ENCODE measurements at regions not wholly inside any gene's neighbourhood (a gene's known extent, or its start where the extent isn't known, plus 50 kb on each side); places are given as distances from the start of the nearest gene placed in this dataset.

GRCh38 chrX:121902463-121902862, 855.1 kb downstream of the GLUD2 start:
- DNase-seq = no peak
- no peak overlapping the region for H3K27ac Mint-ChIP-seq (ENCODE audit: unreplicated experiment)
- no TSS peak for BruUV-seq (replicated peaks)
- CTCF ChIA-PET = no interaction called here
- no peaks in the 10 kb centered on the region for H3K36me3 Mint-ChIP-seq (ENCODE audit: insufficient read depth, unreplicated experiment)
- no peak overlapping the region for H3K4me3 Mint-ChIP-seq (ENCODE audit: low read depth, unreplicated experiment)
- no peaks in the 10 kb centered on the region for H3K4me1 Mint-ChIP-seq (ENCODE audit: low read depth, unreplicated experiment)
- H3K9me3 Mint-ChIP-seq (ENCODE audit: low read depth, unreplicated experiment) = no peaks in the 10 kb centered on the region
- H3K27me3 Mint-ChIP-seq (ENCODE audit: unreplicated experiment) = no peaks in the 10 kb centered on the region
- intact Hi-C loops (cut with micrococcal nuclease; ENCODE audit: unreplicated experiment) = no loop called here
- no peak for TF ChIP-seq CTCF (IDR thresholded peaks at IDR 0.05; ENCODE audit: unreplicated experiment)

GRCh38 chrX:121903961-121904360, 856.6 kb downstream of the GLUD2 start:
- H3K4me1 Mint-ChIP-seq (ENCODE audit: low read depth, unreplicated experiment) = no peaks in the 10 kb centered on the region

GRCh38 chrX:121921258-121921657, 873.8 kb downstream of the GLUD2 start:
- H3K27ac Mint-ChIP-seq (ENCODE audit: unreplicated experiment) = no peak overlapping the region
- intact Hi-C loops (cut with micrococcal nuclease; ENCODE audit: unreplicated experiment) = no loop called here
- peaks cover 3% of the 10 kb centered on the region for H3K9me3 Mint-ChIP-seq (ENCODE audit: low read depth, unreplicated experiment)

More at GRCh38 chrX:121903961-121904360, 856.6 kb downstream of the GLUD2 start:
- H3K27me3 Mint-ChIP-seq (ENCODE audit: unreplicated experiment) = no peaks in the 10 kb centered on the region
- intact Hi-C loops (cut with micrococcal nuclease; ENCODE audit: unreplicated experiment) = no loop called here
- BruUV-seq (replicated peaks) = no TSS peak
- TF ChIP-seq CTCF (IDR thresholded peaks at IDR 0.05; ENCODE audit: unreplicated experiment) = no peak
- no peaks in the 10 kb centered on the region for H3K9me3 Mint-ChIP-seq (ENCODE audit: low read depth, unreplicated experiment)
- no peak for DNase-seq
- H3K4me3 Mint-ChIP-seq (ENCODE audit: low read depth, unreplicated experiment) = no peak overlapping the region
- no peak overlapping the region for H3K27ac Mint-ChIP-seq (ENCODE audit: unreplicated experiment)
- CTCF ChIA-PET = no interaction called here
- no peaks in the 10 kb centered on the region for H3K36me3 Mint-ChIP-seq (ENCODE audit: insufficient read depth, unreplicated experiment)

GRCh38 chrX:121931567-121931966, 884.2 kb downstream of the GLUD2 start:
- H3K36me3 Mint-ChIP-seq (ENCODE audit: insufficient read depth, unreplicated experiment) = no peaks in the 10 kb centered on the region
- no peak for TF ChIP-seq CTCF (IDR thresholded peaks at IDR 0.05; ENCODE audit: unreplicated experiment)
- no peak for DNase-seq
- peaks cover 2% of the 10 kb centered on the region for H3K9me3 Mint-ChIP-seq (ENCODE audit: low read depth, unreplicated experiment)
- H3K27me3 Mint-ChIP-seq (ENCODE audit: unreplicated experiment) = no peaks in the 10 kb centered on the region
- H3K27ac Mint-ChIP-seq (ENCODE audit: unreplicated experiment) = no peak overlapping the region
- intact Hi-C loops (cut with micrococcal nuclease; ENCODE audit: unreplicated experiment) = no loop called here
- BruUV-seq (replicated peaks) = no TSS peak
- H3K4me1 Mint-ChIP-seq (ENCODE audit: low read depth, unreplicated experiment) = no peaks in the 10 kb centered on the region
- CTCF ChIA-PET = no interaction called here
- H3K4me3 Mint-ChIP-seq (ENCODE audit: low read depth, unreplicated experiment) = no peak overlapping the region

More at GRCh38 chrX:121921258-121921657, 873.8 kb downstream of the GLUD2 start:
- Mint-ChIP-seq H3K36me3 (ENCODE audit: insufficient read depth, unreplicated experiment) (no peaks in the 10 kb centered on the region), H3K4me1 (ENCODE audit: low read depth, unreplicated experiment) (no peaks in the 10 kb centered on the region), H3K27me3 (ENCODE audit: unreplicated experiment) (no peaks in the 10 kb centered on the region), H3K4me3 (ENCODE audit: low read depth, unreplicated experiment) (no peak overlapping the region)
- DNase-seq = no peak
- no peak for TF ChIP-seq CTCF (IDR thresholded peaks at IDR 0.05; ENCODE audit: unreplicated experiment)
- CTCF ChIA-PET = interaction anchor here (0.7 kb wide), 1 partner anchor 13 kb away, joined by 3 read pairs; no protein-coding TSS in a partner anchor
- no TSS peak for BruUV-seq (replicated peaks)
